ENCODE measurements at regions not wholly inside any gene's neighbourhood (a gene's known extent, or its start where the extent isn't known, plus 50 kb on each side); places are given as distances from the start of the nearest gene placed in this dataset.

GRCh38 chr14:38710196-38710595, 392.8 kb downstream of the SEC23A start:
- no peak overlapping the region for H3K27ac ChIP-seq
- TF ChIP-seq EZH2 (IDR thresholded peaks at IDR 0.05; ENCODE audit: low read depth) (no peak), CTCF (conservative IDR thresholded peaks at IDR 0.05) (no peak)
- H3K27me3 ChIP-seq (ENCODE audit: insufficient read depth, low read depth) = no peaks in the 10 kb centered on the region
- H3K4me3 ChIP-seq = no peak overlapping the region
- H3K79me2 ChIP-seq (ENCODE audit: low read depth) = no peaks in the 10 kb centered on the region
- no TSS peak for BruUV-seq (replicated peaks)
- H4K20me1 ChIP-seq (ENCODE audit: insufficient read depth) = no peaks in the 10 kb centered on the region
- no peaks in the 10 kb centered on the region for H3K36me3 ChIP-seq (ENCODE audit: low read depth)
- intact Hi-C loops (cut with micrococcal nuclease; ENCODE audit: unreplicated experiment) = no loop called here
- POLR2A ChIA-PET (ENCODE audit: unreplicated experiment) = no interaction called here
- CTCF ChIA-PET = no interaction called here
- no peaks in the 10 kb centered on the region for H3F3A ChIP-seq (ENCODE audit: insufficient read depth, low read depth)
- H3K9me2 ChIP-seq (ENCODE audit: insufficient read depth) = no peaks in the 10 kb centered on the region
- no peak overlapping the region for H2AFZ ChIP-seq
- DNase-seq = no peak
- H3K9me3 ChIP-seq (ENCODE audit: insufficient read depth, low read depth) = no peaks in the 10 kb centered on the region
- H3K4me2 ChIP-seq = no peak overlapping the region
- no peaks in the 10 kb centered on the region for H3K4me1 ChIP-seq (replicated peaks; ENCODE audit: insufficient read depth)

- Histone ChIP-seq H3K36me3 (ENCODE audit: low read depth) (no peaks in the 10 kb centered on the region), H3K4me2 (no peak overlapping the region), H3F3A (ENCODE audit: insufficient read depth, low read depth) (no peaks in the 10 kb centered on the region), H3K4me3 (no peak overlapping the region), H3K9me3 (ENCODE audit: insufficient read depth, low read depth) (no peaks in the 10 kb centered on the region), H4K20me1 (ENCODE audit: insufficient read depth) (no peaks in the 10 kb centered on the region), H2AFZ (no peak overlapping the region), H3K79me2 (ENCODE audit: low read depth) (no peaks in the 10 kb centered on the region), H3K4me1 (replicated peaks; ENCODE audit: insufficient read depth) (no peaks in the 10 kb centered on the region), H3K9me2 (ENCODE audit: insufficient read depth) (no peaks in the 10 kb centered on the region), H3K27ac (no peak overlapping the region), H3K27me3 (ENCODE audit: insufficient read depth, low read depth) (no peaks in the 10 kb centered on the region)
- TF ChIP-seq CTCF (conservative IDR thresholded peaks at IDR 0.05) (no peak), EZH2 (IDR thresholded peaks at IDR 0.05; ENCODE audit: low read depth) (no peak)
- ChIA-PET POLR2A (ENCODE audit: unreplicated experiment) (interaction anchor here (0.7 kb wide), 1 partner anchor 531 kb away, joined by 10 read pairs; no protein-coding TSS in a partner anchor), CTCF (no interaction called here)
- BruUV-seq (replicated peaks) = no TSS peak
- DNase-seq = no peak
- intact Hi-C loops (cut with micrococcal nuclease; ENCODE audit: unreplicated experiment) = no loop called here
Measured at GRCh38 chr14:38705220-38705619, 397.8 kb downstream of the SEC23A start.

GRCh38 chr14:38704220-38704619, 398.8 kb downstream of the SEC23A start:
- POLR2A ChIA-PET (ENCODE audit: unreplicated experiment) = no interaction called here
- H2AFZ ChIP-seq = no peak overlapping the region
- CTCF ChIA-PET = no interaction called here

More at GRCh38 chr14:38704220-38704619, 398.8 kb downstream of the SEC23A start:
- BruUV-seq (replicated peaks) = no TSS peak
- H3K9me3 ChIP-seq (ENCODE audit: insufficient read depth, low read depth) = no peaks in the 10 kb centered on the region
- H3K4me2 ChIP-seq = no peak overlapping the region
- intact Hi-C loops (cut with micrococcal nuclease; ENCODE audit: unreplicated experiment) = no loop called here
- H3K79me2 ChIP-seq (ENCODE audit: low read depth) = no peaks in the 10 kb centered on the region
- no peaks in the 10 kb centered on the region for H3K9me2 ChIP-seq (ENCODE audit: insufficient read depth)
- no peaks in the 10 kb centered on the region for H3K4me1 ChIP-seq (replicated peaks; ENCODE audit: insufficient read depth)
- H3K27ac ChIP-seq = no peak overlapping the region
- H3K36me3 ChIP-seq (ENCODE audit: low read depth) = no peaks in the 10 kb centered on the region
- TF ChIP-seq CTCF (conservative IDR thresholded peaks at IDR 0.05) (no peak), EZH2 (IDR thresholded peaks at IDR 0.05; ENCODE audit: low read depth) (no peak)
- no peak for DNase-seq
- no peaks in the 10 kb centered on the region for H3K27me3 ChIP-seq (ENCODE audit: insufficient read depth, low read depth)
- no peaks in the 10 kb centered on the region for H3F3A ChIP-seq (ENCODE audit: insufficient read depth, low read depth)
- H4K20me1 ChIP-seq (ENCODE audit: insufficient read depth) = no peaks in the 10 kb centered on the region
- H3K4me3 ChIP-seq = no peak overlapping the region
